Fibroblast of lung (primary cell): ENCODE measurements at regions not wholly inside any gene's neighbourhood (a gene's known extent, or its start where the extent isn't known, plus 50 kb on each side); places are given as distances from the start of the nearest gene placed in this dataset.
"Not testable (repeated sequence)": the region's sequence is repeated elsewhere in the genome, so short reads cannot be mapped to it uniquely, and the experiment has no call there.

ENCODE experiments used
- DNase-seq, 2 donors: peaks; one replicate each; pipeline versions ENCODE4 v3.0.0 to v3.0.0-alpha.2; 2010; ENCODE audit warnings: low read depth in 2 of 2
- H2AFZ ChIP-seq: 2 replicates; pipeline ENCODE4 v1.5.1; 2012; ENCODE audit warnings: low read length, control low read depth, inconsistent platforms
- H3K27ac ChIP-seq: 2 replicates; pipeline ENCODE4 v1.5.1; 2011; ENCODE audit warnings: low read length, control low read depth; ENCODE audit not compliant: insufficient read depth
- H3K27me3 ChIP-seq: 2 replicates; pipeline ENCODE4 v1.5.1; 2011; ENCODE audit warnings: mild to moderate bottlenecking, low read length; ENCODE audit not compliant: control insufficient read depth, insufficient read depth
- H3K36me3 ChIP-seq: 2 replicates; pipeline ENCODE4 v1.5.1; 2011; ENCODE audit warnings: low read length; ENCODE audit not compliant: control insufficient read depth, insufficient read depth
- H3K4me1 ChIP-seq: 2 replicates; pipeline ENCODE4 v1.5.1; 2011; ENCODE audit warnings: low read length; ENCODE audit not compliant: control insufficient read depth, insufficient read depth; ENCODE audit errors: extremely low read depth
- H3K4me2 ChIP-seq: 2 replicates; pipeline ENCODE4 v1.5.1; 2011; ENCODE audit warnings: low read length, control low read depth; ENCODE audit not compliant: insufficient read depth; ENCODE audit errors: extremely low read depth
- H3K4me3 ChIP-seq, 4 experiments: fragments of 200-600 bp in 1 of 4; sonication (generic) in 1 of 4; replicated peaks in 1 of 4; 2 replicates each; pipeline ENCODE4 v1.5.1; 2011 to 2016; ENCODE audit warnings: low read length in 4 of 4, low read depth in 3 of 4, mild to moderate bottlenecking in 3 of 4, control low read depth in 2 of 4, inconsistent platforms in 1 of 4, mixed read lengths in 1 of 4; ENCODE audit not compliant: insufficient read depth in 1 of 4; ENCODE audit errors: control extremely low read depth in 1 of 4
- H3K79me2 ChIP-seq: 2 replicates; pipeline ENCODE4 v1.5.1; 2012; ENCODE audit warnings: mild to moderate bottlenecking, low read length, inconsistent platforms; ENCODE audit not compliant: control insufficient read depth, insufficient read depth
- H3K9ac ChIP-seq: 2 replicates; pipeline ENCODE4 v1.5.1; 2011; ENCODE audit warnings: mild to moderate bottlenecking, low read length, control low read depth; ENCODE audit not compliant: insufficient read depth
- H3K9me3 ChIP-seq: 2 replicates; pipeline ENCODE4 v1.5.1; 2012; ENCODE audit warnings: low read depth, low read length; ENCODE audit not compliant: control insufficient read depth, insufficient read depth
- H4K20me1 ChIP-seq: 2 replicates; pipeline ENCODE4 v1.5.1; 2011; ENCODE audit warnings: low read length; ENCODE audit not compliant: control insufficient read depth, insufficient read depth; ENCODE audit errors: extremely low read depth
- CTCF ChIP-seq, 2 donors: IDR thresholded peaks in 1 of 2; conservative IDR thresholded peaks in 1 of 2; 1 replicate in 1 of 2; 2 replicates in 1 of 2; pipeline ENCODE4 v1.5.1; 2011 to 2012; ENCODE audit warnings: low read length in 2 of 2, control low read depth in 1 of 2, inconsistent platforms in 1 of 2, low read depth in 1 of 2, mild to moderate bottlenecking in 1 of 2
- EZH2 ChIP-seq: IDR thresholded peaks from 2 replicates; pipeline ENCODE4 v1.5.1; 2012; ENCODE audit warnings: low read length, control low read depth, mild to moderate bottlenecking; ENCODE audit errors: missing control alignments

DNA sequence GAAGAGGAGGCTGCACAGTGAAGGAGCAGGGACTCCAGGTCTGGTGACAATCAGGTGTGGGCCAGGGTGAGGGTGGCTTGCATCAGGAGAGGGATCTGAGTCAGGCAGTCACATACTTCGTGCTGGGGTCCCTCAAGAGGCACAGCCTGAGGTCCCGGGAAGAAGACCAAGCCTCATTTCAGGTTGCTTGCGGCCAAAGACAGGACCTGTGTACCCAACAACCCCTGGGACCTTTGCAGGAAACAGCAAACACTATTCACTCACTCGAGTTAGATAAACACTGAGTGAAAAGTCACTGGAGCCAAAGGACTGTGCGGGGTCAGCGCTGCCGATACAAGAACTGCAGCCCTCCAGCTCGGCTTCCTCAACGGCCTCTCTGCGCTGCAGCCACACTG, 104.4 kb downstream of the SINHCAF start:
- no peak overlapping the region for H2AFZ ChIP-seq
- TF ChIP-seq CTCF (conservative IDR thresholded peaks at IDR 0.05 in 1 of 2, IDR thresholded peaks at IDR 0.05 in 1 of 2; ENCODE audit: low read depth in 1 of 2, low read length in 2 of 2) = no peak
- TF ChIP-seq EZH2 = no peak
- no peak overlapping the region for H3K4me2 ChIP-seq
- no peaks in the 10 kb centered on the region for H3K36me3 ChIP-seq
- H3K79me2 ChIP-seq = no peaks in the 10 kb centered on the region
- no peak for DNase-seq
- H4K20me1 ChIP-seq = no peaks in the 10 kb centered on the region
- peaks cover 7% of the 10 kb centered on the region for H3K27me3 ChIP-seq
- no peaks in the 10 kb centered on the region for H3K9me3 ChIP-seq
- H3K27ac ChIP-seq = no peak overlapping the region
- no peak overlapping the region for H3K4me3 ChIP-seq
- no peaks in the 10 kb centered on the region for H3K4me1 ChIP-seq
- H3K9ac ChIP-seq = no peak overlapping the region

GRCh38 chr12:31222620-31223222, 103.2 kb downstream of the SINHCAF start:
- TF ChIP-seq EZH2 = no peak
- TF ChIP-seq CTCF (conservative IDR thresholded peaks at IDR 0.05 in 1 of 2, IDR thresholded peaks at IDR 0.05 in 1 of 2; ENCODE audit: low read depth in 1 of 2, low read length in 2 of 2) = no peak
- Histone ChIP-seq H3K4me1 (no peaks in the 10 kb centered on the region), H3K9me3 (no peaks in the 10 kb centered on the region), H3K36me3 (no peaks in the 10 kb centered on the region), H3K9ac (no peak overlapping the region), H3K4me3 (no peak overlapping the region), H3K27ac (no peak overlapping the region), H4K20me1 (no peaks in the 10 kb centered on the region), H3K27me3 (peaks cover 3% of the 10 kb centered on the region), H2AFZ (no peak overlapping the region), H3K79me2 (no peaks in the 10 kb centered on the region), H3K4me2 (no peak overlapping the region)
- no peak for DNase-seq

GRCh38 chr12:31223640-31224039, 102.3 kb downstream of the SINHCAF start:
- H3K27ac ChIP-seq, H3K4me2 ChIP-seq, H3K9me3 ChIP-seq, H2AFZ ChIP-seq, H3K36me3 ChIP-seq, DNase-seq, H4K20me1 ChIP-seq, H3K79me2 ChIP-seq, H3K4me1 ChIP-seq, H3K9ac ChIP-seq, H3K27me3 ChIP-seq, H3K4me3 ChIP-seq: not testable (repeated sequence)
